ENCODE measurements at regions not wholly inside any gene's neighbourhood (a gene's known extent, or its start where the extent isn't known, plus 50 kb on each side); places are given as distances from the start of the nearest gene placed in this dataset.

DNA sequence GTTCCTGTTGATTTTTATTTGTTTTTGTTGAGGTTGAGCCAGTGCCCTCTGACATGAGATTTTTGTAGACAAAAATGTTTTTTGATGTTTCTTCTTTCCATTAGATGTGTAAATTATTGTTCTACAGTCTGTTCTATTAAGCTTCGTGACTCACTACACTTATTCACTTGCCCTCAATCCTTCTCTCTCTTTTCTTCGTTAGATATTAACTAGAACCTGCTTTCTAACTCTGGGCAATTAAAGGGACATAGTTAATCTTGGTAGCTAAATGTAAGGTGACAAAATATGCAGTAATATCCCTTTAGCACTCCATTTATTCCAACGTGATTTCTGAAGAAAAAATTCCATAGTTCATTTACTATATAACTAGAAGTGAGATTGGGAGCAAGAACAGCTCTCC is 333.9 kb downstream of the PDHA2 start (continued):
- TF ChIP-seq, protein P1, sequence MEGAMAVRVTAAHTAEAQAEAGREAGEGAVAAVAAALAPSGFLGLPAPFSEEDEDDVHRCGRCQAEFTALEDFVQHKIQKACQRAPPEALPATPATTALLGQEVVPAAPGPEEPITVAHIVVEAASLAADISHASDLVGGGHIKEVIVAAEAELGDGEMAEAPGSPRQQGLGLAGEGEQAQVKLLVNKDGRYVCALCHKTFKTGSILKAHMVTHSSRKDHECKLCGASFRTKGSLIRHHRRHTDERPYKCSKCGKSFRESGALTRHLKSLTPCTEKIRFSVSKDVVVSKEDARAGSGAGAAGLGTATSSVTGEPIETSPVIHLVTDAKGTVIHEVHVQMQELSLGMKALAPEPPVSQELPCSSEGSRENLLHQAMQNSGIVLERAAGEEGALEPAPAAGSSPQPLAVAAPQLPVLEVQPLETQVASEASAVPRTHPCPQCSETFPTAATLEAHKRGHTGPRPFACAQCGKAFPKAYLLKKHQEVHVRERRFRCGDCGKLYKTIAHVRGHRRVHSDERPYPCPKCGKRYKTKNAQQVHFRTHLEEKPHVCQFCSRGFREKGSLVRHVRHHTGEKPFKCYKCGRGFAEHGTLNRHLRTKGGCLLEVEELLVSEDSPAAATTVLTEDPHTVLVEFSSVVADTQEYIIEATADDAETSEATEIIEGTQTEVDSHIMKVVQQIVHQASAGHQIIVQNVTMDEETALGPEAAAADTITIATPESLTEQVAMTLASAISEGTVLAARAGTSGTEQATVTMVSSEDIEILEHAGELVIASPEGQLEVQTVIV (IDR thresholded peaks at IDR 0.05; ENCODE audit: borderline replicate concordance, partially characterized antibody), result no peak

DNA sequence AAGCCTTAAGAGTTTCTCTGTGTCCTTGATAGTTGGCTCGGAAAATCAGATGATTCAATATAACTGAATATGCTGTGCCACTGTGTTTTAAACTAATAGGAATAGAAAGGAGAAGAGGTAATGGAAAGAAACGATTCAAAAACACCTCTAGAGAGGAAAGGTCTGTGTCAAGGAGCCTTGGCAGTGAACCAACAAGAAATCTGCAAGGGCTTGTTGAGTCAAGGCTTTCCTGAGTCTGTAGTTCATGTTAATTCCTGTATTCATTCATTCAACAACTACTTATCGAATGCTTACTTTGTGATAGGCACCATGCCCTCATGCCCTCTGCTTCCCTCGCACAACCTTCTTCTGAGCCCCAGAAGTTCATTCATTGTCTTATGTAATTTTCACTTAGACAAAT is 336.0 kb downstream of the PDHA2 start:
- intact Hi-C loops (cut with micrococcal nuclease; ENCODE audit: unreplicated experiment), result no loop called here
- no peak for DNase-seq (ENCODE audit: low read depth, low spot score)
- ATAC-seq, result no peak
- SMC1A ChIA-PET (ENCODE audit: uncharacterized antibody, unreplicated experiment), result no interaction called here
- in situ Hi-C loops (cut with MboI), result no loop called here
- no peak overlapping the region for H3K9ac ChIP-seq (ENCODE audit: control insufficient read depth, insufficient read depth, low read length)
- H3K27me3 ChIP-seq (replicated peaks in 1 of 2; ENCODE audit: control insufficient read depth in 2 of 2, insufficient read depth in 2 of 2, low read length in 1 of 2), result no peaks in the 10 kb centered on the region
- no peaks in the 10 kb centered on the region for H4K20me1 ChIP-seq (ENCODE audit: control insufficient read depth, insufficient read depth)
- POLR2A ChIA-PET, result no interaction called here
- no peak for FAIRE-seq
- no peaks in the 10 kb centered on the region for H3K4me1 ChIP-seq (ENCODE audit: control insufficient read depth, insufficient read depth, low read length)
- RAD21 ChIA-PET (ENCODE audit: unreplicated experiment), result no interaction called here
- H3K4me2 ChIP-seq (ENCODE audit: control insufficient read depth, insufficient read depth), result no peak overlapping the region
- H3K4me3 ChIP-seq, result no peak overlapping the region
- H2AFZ ChIP-seq (ENCODE audit: control insufficient read depth, low read depth, low read length), result no peak overlapping the region
- no peaks in the 10 kb centered on the region for H3K9me3 ChIP-seq (replicated peaks; ENCODE audit: control insufficient read depth, insufficient read depth, low read length)
- TF ChIP-seq RB1 (IDR thresholded peaks at IDR 0.05; ENCODE audit: borderline replicate concordance) (no peak), ZNF622 (IDR thresholded peaks at IDR 0.05) (no peak), ZBED1 (IDR thresholded peaks at IDR 0.05; ENCODE audit: borderline replicate concordance) (no peak), YY1 (IDR thresholded peaks at IDR 0.05; ENCODE audit: low read depth, low read length) (no peak), TAF1 (IDR thresholded peaks at IDR 0.05; ENCODE audit: borderline replicate concordance, low read depth, low read length) (no peak)
- TF ChIP-seq, protein P2, sequence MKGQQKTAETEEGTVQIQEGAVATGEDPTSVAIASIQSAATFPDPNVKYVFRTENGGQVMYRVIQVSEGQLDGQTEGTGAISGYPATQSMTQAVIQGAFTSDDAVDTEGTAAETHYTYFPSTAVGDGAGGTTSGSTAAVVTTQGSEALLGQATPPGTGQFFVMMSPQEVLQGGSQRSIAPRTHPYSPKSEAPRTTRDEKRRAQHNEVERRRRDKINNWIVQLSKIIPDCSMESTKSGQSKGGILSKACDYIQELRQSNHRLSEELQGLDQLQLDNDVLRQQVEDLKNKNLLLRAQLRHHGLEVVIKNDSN (IDR thresholded peaks at IDR 0.05; ENCODE audit: borderline replicate concordance, extremely low read length, insufficient read depth, low read depth, low read length), result no peak
- H3K27ac ChIP-seq (ENCODE audit: control insufficient read depth, insufficient read depth), result no peak overlapping the region
- no peaks in the 10 kb centered on the region for H3K36me3 ChIP-seq (ENCODE audit: control insufficient read depth in 2 of 2, insufficient read depth in 2 of 2, low read length in 1 of 2)
- no peaks in the 10 kb centered on the region for H3K79me2 ChIP-seq (ENCODE audit: control insufficient read depth, insufficient read depth, low read length)
- WGBS (ENCODE audit: insufficient coverage, insufficient replicate concordance, low lambda C conversion rate, missing lambda C conversion rate), result 20% methylated on average over 4 of the region's 4 CpGs
- CTCF ChIA-PET, result interaction anchor here (0.6 kb wide), 1 partner anchor 234 kb away, joined by 3 read pairs; no protein-coding TSS in a partner anchor
- BruUV-seq (replicated peaks), result no TSS peak

Data from GM12878 (cell line).